Smooth muscle cell (in vitro differentiated cells): ENCODE measurements at regions not wholly inside any gene's neighbourhood (a gene's known extent, or its start where the extent isn't known, plus 50 kb on each side); places are given as distances from the start of the nearest gene placed in this dataset.

Source experiments
- DNase-seq: peaks from one replicate; lab custom pipeline; 2025; ENCODE audit not compliant: unreplicated experiment; lab: John Stamatoyannopoulos, UW
- H2AFZ ChIP-seq: fragments of 200-600 bp; sonication (generic); 2 replicates; pipeline ENCODE4 v1.6.0; 2016; ENCODE audit warnings: antibody characterized with exemption, low read depth, mild to moderate bottlenecking
- H3F3A ChIP-seq: fragments of 200-600 bp; sonication (generic); 2 replicates; pipeline ENCODE4 v1.6.0; 2017; ENCODE audit warnings: antibody characterized with exemption, low read depth
- H3K27ac ChIP-seq: fragments of 200-600 bp; sonication (generic); 2 replicates; pipeline ENCODE4 v1.5.1; 2016; ENCODE audit warnings: low read depth, mild to moderate bottlenecking
- H3K27me3 ChIP-seq: fragments of 200-600 bp; sonication (generic); 2 replicates; pipeline ENCODE4 v1.6.1; 2016; ENCODE audit warnings: low read depth, mild to moderate bottlenecking
- H3K36me3 ChIP-seq: fragments of 200-600 bp; sonication (generic); 2 replicates; pipeline ENCODE4 v1.5.1; 2016; ENCODE audit warnings: low read depth
- H3K4me1 ChIP-seq: fragments of 200-600 bp; sonication (generic); 2 replicates; pipeline ENCODE4 v1.5.1; 2016; ENCODE audit warnings: low read depth
- H3K4me2 ChIP-seq: fragments of 200-600 bp; sonication (generic); 2 replicates; pipeline ENCODE4 v1.6.0; 2016; ENCODE audit warnings: mild to moderate bottlenecking
- H3K4me3 ChIP-seq: fragments of 200-600 bp; sonication (generic); 2 replicates; pipeline ENCODE4 v1.5.1; 2016; ENCODE audit warnings: mild to moderate bottlenecking
- H3K79me2 ChIP-seq: fragments of 200-600 bp; sonication (generic); 2 replicates; pipeline ENCODE4 v1.6.0; 2016; ENCODE audit warnings: low read depth, mild to moderate bottlenecking
- H3K9ac ChIP-seq: fragments of 200-600 bp; sonication (generic); 2 replicates; pipeline ENCODE4 v1.6.0; 2016; ENCODE audit warnings: low read depth
- H3K9me3 ChIP-seq: fragments of 200-600 bp; sonication (generic); replicated peaks from 2 replicates; pipeline ENCODE4 v1.5.1; 2016; ENCODE audit warnings: low read depth
- H4K20me1 ChIP-seq: fragments of 200-600 bp; sonication (generic); 2 replicates; pipeline ENCODE4 v1.6.0; 2016; ENCODE audit warnings: low read depth
- WGBS: methylation state at CpG from one replicate; pipeline ENCODE4 v1.1.7; 2016; ENCODE audit warnings: low lambda C conversion rate; 5-methylcytosine and 5-hydroxymethylcytosine counted together
- TF ChIP-seq, protein P1 (sequence below): fragments of 200-600 bp; sonication (generic); IDR thresholded peaks from 2 replicates; pipeline ENCODE4 v1.5.1; 2017; ENCODE audit warnings: borderline replicate concordance, mild to moderate bottlenecking, antibody characterized with exemption; ENCODE audit not compliant: insufficient read depth, poor library complexity, severe bottlenecking

DNA sequence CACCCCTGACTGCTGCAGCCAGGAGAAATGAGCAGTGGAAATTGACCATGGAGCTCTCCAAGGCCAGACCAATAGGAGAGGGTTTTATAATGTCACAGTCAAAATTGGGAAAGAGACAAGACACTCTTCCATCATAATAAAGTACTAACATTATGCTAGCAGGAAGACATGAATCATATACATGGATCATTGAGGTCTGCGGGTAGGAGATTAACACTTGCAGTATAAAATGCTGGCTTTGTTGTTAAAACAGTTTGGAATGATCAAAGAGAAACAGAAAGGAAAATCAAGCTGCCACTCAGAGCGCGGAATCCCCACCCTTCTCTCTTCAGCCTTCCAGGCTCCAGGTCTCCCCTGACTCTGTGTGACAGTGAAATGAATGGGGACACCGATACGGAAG is 53.4 kb upstream of the CALN1 start:
- Histone ChIP-seq H3K4me2 (no peak overlapping the region), H3K4me1 (no peaks in the 10 kb centered on the region), H3K27me3 (peaks cover 4% of the 10 kb centered on the region), H3K27ac (no peak overlapping the region), H3K9me3 (no peaks in the 10 kb centered on the region), H4K20me1 (no peaks in the 10 kb centered on the region), H2AFZ (no peak overlapping the region), H3K4me3 (no peak overlapping the region), H3K36me3 (no peaks in the 10 kb centered on the region), H3K79me2 (no peaks in the 10 kb centered on the region), H3F3A (no peaks in the 10 kb centered on the region), H3K9ac (no peak overlapping the region)
- DNase-seq, result no peak
- TF ChIP-seq, protein P1, sequence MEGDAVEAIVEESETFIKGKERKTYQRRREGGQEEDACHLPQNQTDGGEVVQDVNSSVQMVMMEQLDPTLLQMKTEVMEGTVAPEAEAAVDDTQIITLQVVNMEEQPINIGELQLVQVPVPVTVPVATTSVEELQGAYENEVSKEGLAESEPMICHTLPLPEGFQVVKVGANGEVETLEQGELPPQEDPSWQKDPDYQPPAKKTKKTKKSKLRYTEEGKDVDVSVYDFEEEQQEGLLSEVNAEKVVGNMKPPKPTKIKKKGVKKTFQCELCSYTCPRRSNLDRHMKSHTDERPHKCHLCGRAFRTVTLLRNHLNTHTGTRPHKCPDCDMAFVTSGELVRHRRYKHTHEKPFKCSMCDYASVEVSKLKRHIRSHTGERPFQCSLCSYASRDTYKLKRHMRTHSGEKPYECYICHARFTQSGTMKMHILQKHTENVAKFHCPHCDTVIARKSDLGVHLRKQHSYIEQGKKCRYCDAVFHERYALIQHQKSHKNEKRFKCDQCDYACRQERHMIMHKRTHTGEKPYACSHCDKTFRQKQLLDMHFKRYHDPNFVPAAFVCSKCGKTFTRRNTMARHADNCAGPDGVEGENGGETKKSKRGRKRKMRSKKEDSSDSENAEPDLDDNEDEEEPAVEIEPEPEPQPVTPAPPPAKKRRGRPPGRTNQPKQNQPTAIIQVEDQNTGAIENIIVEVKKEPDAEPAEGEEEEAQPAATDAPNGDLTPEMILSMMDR, result no peak
- 84% methylated on average over 5 of the region's 5 CpGs for WGBS

DNA sequence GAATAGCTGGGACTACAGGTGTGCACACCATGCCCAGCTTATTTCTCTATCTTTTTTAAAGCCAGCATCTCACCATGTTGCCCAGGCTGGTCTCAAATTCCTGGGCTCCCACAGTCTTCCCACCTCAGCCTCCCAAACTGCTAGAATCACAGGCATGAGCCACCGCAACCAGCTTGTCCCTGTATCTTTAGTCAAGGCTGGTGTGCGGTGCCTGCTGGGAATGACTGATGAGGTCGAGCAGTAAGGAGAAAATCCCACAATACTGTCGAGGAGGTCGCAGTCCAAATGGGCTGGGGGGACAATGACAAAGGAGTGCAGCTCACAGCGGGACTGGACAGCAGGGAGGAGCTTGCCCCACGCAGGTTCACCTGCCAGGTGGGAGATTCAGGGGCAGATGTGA is 50.2 kb upstream of the CALN1 start:
- WGBS, result 87% methylated on average over 7 of the region's 7 CpGs
- H3K9ac ChIP-seq, result no peak overlapping the region
- H2AFZ ChIP-seq, result no peak overlapping the region
- no peak for DNase-seq
- TF ChIP-seq, protein P1, result no peak
- H3K27ac ChIP-seq, result no peak overlapping the region
- no peak overlapping the region for H3K4me2 ChIP-seq
- no peaks in the 10 kb centered on the region for H3K36me3 ChIP-seq
- H3K79me2 ChIP-seq, result no peaks in the 10 kb centered on the region
- no peak overlapping the region for H3K4me3 ChIP-seq
- no peaks in the 10 kb centered on the region for H3K4me1 ChIP-seq
- peaks cover 4% of the 10 kb centered on the region for H3K27me3 ChIP-seq
- H4K20me1 ChIP-seq, result no peaks in the 10 kb centered on the region
- H3F3A ChIP-seq, result no peaks in the 10 kb centered on the region
- no peaks in the 10 kb centered on the region for H3K9me3 ChIP-seq
